ENCODE measurements at regions not wholly inside any gene's neighbourhood (a gene's known extent, or its start where the extent isn't known, plus 50 kb on each side); places are given as distances from the start of the nearest gene placed in this dataset.
"Not testable (repeated sequence)": the region's sequence is repeated elsewhere in the genome, so short reads cannot be mapped to it uniquely, and the experiment has no call there.

- Mint-ChIP-seq H3K4me3 (no peak overlapping the region), H3K27ac (no peak overlapping the region), H3K36me3 (ENCODE audit: low read depth) (no peaks in the 10 kb centered on the region), H3K4me1 (no peaks in the 10 kb centered on the region), H3K27me3 (no peaks in the 10 kb centered on the region)
- ATAC-seq (no peak), DNase-seq (no peak)
- no peaks in the 10 kb centered on the region for H3K9me3 ChIP-seq (ENCODE audit: control insufficient read depth, low read length, poor library complexity, severe bottlenecking)
Measured at GRCh38 chr7:89554209-89554608, 600.1 kb upstream of the STEAP1 start.

GRCh38 chr7:89559596-89559995 is 594.7 kb upstream of the STEAP1 start:
- Mint-ChIP-seq H3K27me3 (no peaks in the 10 kb centered on the region), H3K4me1 (no peaks in the 10 kb centered on the region), H3K4me3 (no peak overlapping the region)

GRCh38 chr7:89563597-89563996 is 590.7 kb upstream of the STEAP1 start:
- Mint-ChIP-seq H3K27ac (no peak overlapping the region), H3K27me3 (no peaks in the 10 kb centered on the region), H3K36me3 (ENCODE audit: low read depth) (no peaks in the 10 kb centered on the region), H3K4me3 (no peak overlapping the region), H3K4me1 (no peaks in the 10 kb centered on the region)
- H3K9me3 ChIP-seq (ENCODE audit: control insufficient read depth, low read length, poor library complexity, severe bottlenecking): peaks cover 2% of the 10 kb centered on the region
- DNase-seq (no peak), ATAC-seq (no peak)

More at GRCh38 chr7:89559596-89559995, 594.7 kb upstream of the STEAP1 start:
- ATAC-seq (no peak), DNase-seq (no peak)
- no peak overlapping the region for H3K27ac Mint-ChIP-seq
- no peaks in the 10 kb centered on the region for H3K9me3 ChIP-seq (ENCODE audit: control insufficient read depth, low read length, poor library complexity, severe bottlenecking)
- no peaks in the 10 kb centered on the region for H3K36me3 Mint-ChIP-seq (ENCODE audit: low read depth)

- DNase-seq (no peak), ATAC-seq (no peak)
- no peaks in the 10 kb centered on the region for H3K27me3 Mint-ChIP-seq
- H3K36me3 Mint-ChIP-seq (ENCODE audit: low read depth): no peaks in the 10 kb centered on the region
- no peaks in the 10 kb centered on the region for H3K9me3 ChIP-seq (ENCODE audit: control insufficient read depth, low read length, poor library complexity, severe bottlenecking)
- no peak overlapping the region for H3K27ac Mint-ChIP-seq
- no peaks in the 10 kb centered on the region for H3K4me1 Mint-ChIP-seq
- H3K4me3 Mint-ChIP-seq: no peak overlapping the region
Measured at GRCh38 chr7:89584896-89585295, 569.4 kb upstream of the STEAP1 start.

GRCh38 chr7:89593125-89593524 is 561.1 kb upstream of the STEAP1 start:
- Mint-ChIP-seq H3K27ac (no peak overlapping the region), H3K4me3 (no peak overlapping the region), H3K27me3 (no peaks in the 10 kb centered on the region), H3K4me1 (no peaks in the 10 kb centered on the region), H3K36me3 (ENCODE audit: low read depth) (no peaks in the 10 kb centered on the region)
- no peak for DNase-seq
- no peaks in the 10 kb centered on the region for H3K9me3 ChIP-seq (ENCODE audit: control insufficient read depth, low read length, poor library complexity, severe bottlenecking)
- ATAC-seq: no peak

- Mint-ChIP-seq H3K4me1 (no peaks in the 10 kb centered on the region), H3K27me3 (no peaks in the 10 kb centered on the region), H3K36me3 (ENCODE audit: low read depth) (no peaks in the 10 kb centered on the region), H3K27ac (no peak overlapping the region), H3K4me3 (no peak overlapping the region)
- DNase-seq (no peak), ATAC-seq (no peak)
- no peaks in the 10 kb centered on the region for H3K9me3 ChIP-seq (ENCODE audit: control insufficient read depth, low read length, poor library complexity, severe bottlenecking)
Measured at GRCh38 chr7:89602984-89603383, 551.3 kb upstream of the STEAP1 start.

- H3K9me3 ChIP-seq (ENCODE audit: control insufficient read depth, low read length, poor library complexity, severe bottlenecking): no peaks in the 10 kb centered on the region
- no peaks in the 10 kb centered on the region for H3K36me3 Mint-ChIP-seq (ENCODE audit: low read depth)
- DNase-seq: no peak
- ATAC-seq: no peak
- no peak overlapping the region for H3K27ac Mint-ChIP-seq
- no peaks in the 10 kb centered on the region for H3K27me3 Mint-ChIP-seq
- no peak overlapping the region for H3K4me3 Mint-ChIP-seq
- no peaks in the 10 kb centered on the region for H3K4me1 Mint-ChIP-seq
Measured at GRCh38 chr7:89605362-89605761, 548.9 kb upstream of the STEAP1 start.

GRCh38 chr7:89606511-89606910 is 547.8 kb upstream of the STEAP1 start:
- Mint-ChIP-seq H3K4me1 (no peaks in the 10 kb centered on the region), H3K36me3 (ENCODE audit: low read depth) (no peaks in the 10 kb centered on the region), H3K27ac (no peak overlapping the region), H3K4me3 (no peak overlapping the region), H3K27me3 (no peaks in the 10 kb centered on the region)
- ATAC-seq (no peak), DNase-seq (no peak)
- no peaks in the 10 kb centered on the region for H3K9me3 ChIP-seq (ENCODE audit: control insufficient read depth, low read length, poor library complexity, severe bottlenecking)

- no peak overlapping the region for H3K4me3 Mint-ChIP-seq
- no peak for ATAC-seq
- no peak overlapping the region for H3K27ac Mint-ChIP-seq
- H3K4me1 Mint-ChIP-seq: no peaks in the 10 kb centered on the region
- no peaks in the 10 kb centered on the region for H3K36me3 Mint-ChIP-seq (ENCODE audit: low read depth)
- no peak for DNase-seq
- no peaks in the 10 kb centered on the region for H3K9me3 ChIP-seq (ENCODE audit: control insufficient read depth, low read length, poor library complexity, severe bottlenecking)
- no peaks in the 10 kb centered on the region for H3K27me3 Mint-ChIP-seq
Measured at GRCh38 chr7:89607792-89608191, 546.5 kb upstream of the STEAP1 start.

GRCh38 chr7:89616829-89617228 is 537.4 kb upstream of the STEAP1 start:
- not testable (repeated sequence) for H3K9me3 ChIP-seq (ENCODE audit: control insufficient read depth, low read length, poor library complexity, severe bottlenecking); H3K36me3 Mint-ChIP-seq (ENCODE audit: low read depth); H3K27ac Mint-ChIP-seq; H3K27me3 Mint-ChIP-seq; ATAC-seq; H3K4me1 Mint-ChIP-seq; H3K4me3 Mint-ChIP-seq; DNase-seq

GRCh38 chr7:89618274-89618673 is 536.0 kb upstream of the STEAP1 start:
- no peaks in the 10 kb centered on the region for H3K36me3 Mint-ChIP-seq (ENCODE audit: low read depth)
- no peak overlapping the region for H3K27ac Mint-ChIP-seq
- no peaks in the 10 kb centered on the region for H3K9me3 ChIP-seq (ENCODE audit: control insufficient read depth, low read length, poor library complexity, severe bottlenecking)
- no peaks in the 10 kb centered on the region for H3K4me1 Mint-ChIP-seq
- ATAC-seq (no peak), DNase-seq (no peak)
- no peaks in the 10 kb centered on the region for H3K27me3 Mint-ChIP-seq
- no peak overlapping the region for H3K4me3 Mint-ChIP-seq

GRCh38 chr7:89621925-89622641 is 532.2 kb upstream of the STEAP1 start:
- no peak for ATAC-seq
- Mint-ChIP-seq H3K4me1 (no peaks in the 10 kb centered on the region), H3K27ac (no peak overlapping the region), H3K36me3 (ENCODE audit: low read depth) (no peaks in the 10 kb centered on the region), H3K27me3 (no peaks in the 10 kb centered on the region), H3K4me3 (no peak overlapping the region)
- no peaks in the 10 kb centered on the region for H3K9me3 ChIP-seq (ENCODE audit: control insufficient read depth, low read length, poor library complexity, severe bottlenecking)
- no peak for DNase-seq

GRCh38 chr7:89623018-89623672 is 531.1 kb upstream of the STEAP1 start:
- DNase-seq: no peak

GRCh38 chr7:89624155-89624554 is 530.1 kb upstream of the STEAP1 start:
- not testable (repeated sequence) for H3K36me3 Mint-ChIP-seq (ENCODE audit: low read depth); H3K4me3 Mint-ChIP-seq; ATAC-seq; DNase-seq; H3K4me1 Mint-ChIP-seq; H3K9me3 ChIP-seq (ENCODE audit: control insufficient read depth, low read length, poor library complexity, severe bottlenecking); H3K27me3 Mint-ChIP-seq; H3K27ac Mint-ChIP-seq

More at GRCh38 chr7:89623018-89623672, 531.1 kb upstream of the STEAP1 start:
- Mint-ChIP-seq H3K36me3 (ENCODE audit: low read depth) (no peaks in the 10 kb centered on the region), H3K27me3 (no peaks in the 10 kb centered on the region), H3K27ac (no peak overlapping the region), H3K4me3 (no peak overlapping the region), H3K4me1 (no peaks in the 10 kb centered on the region)
- H3K9me3 ChIP-seq (ENCODE audit: control insufficient read depth, low read length, poor library complexity, severe bottlenecking): no peaks in the 10 kb centered on the region
- ATAC-seq: peak; percentile 23
